ENCODE measurements at regions not wholly inside any gene's neighbourhood (a gene's known extent, or its start where the extent isn't known, plus 50 kb on each side); places are given as distances from the start of the nearest gene placed in this dataset.

- no peak overlapping the region for H3K27ac ChIP-seq (ENCODE audit: low read length)
- no peaks in the 10 kb centered on the region for H3K36me3 ChIP-seq (replicated peaks; ENCODE audit: insufficient read depth, low read length)
- no peak overlapping the region for H3K4me2 ChIP-seq (ENCODE audit: low read depth, low read length)
- no peaks in the 10 kb centered on the region for H3K9me2 ChIP-seq (replicated peaks; ENCODE audit: insufficient read depth, low read length)
- H4K20me1 ChIP-seq (ENCODE audit: insufficient read depth, low read length): no peaks in the 10 kb centered on the region
- H3K9ac ChIP-seq (ENCODE audit: low read length): no peak overlapping the region
- H3K4me1 ChIP-seq (ENCODE audit: low read length): no peaks in the 10 kb centered on the region
- no peak for DNase-seq
- H3K4me3 ChIP-seq (ENCODE audit: low read length): no peak overlapping the region
- H3K9me3 ChIP-seq (replicated peaks; ENCODE audit: insufficient read depth, low read length): no peaks in the 10 kb centered on the region
- H2AFZ ChIP-seq (ENCODE audit: low read length): no peak overlapping the region
- no peak for TF ChIP-seq CTCF (IDR thresholded peaks at IDR 0.05; ENCODE audit: low read length)
- TF ChIP-seq EZH2phosphoT487 (IDR thresholded peaks at IDR 0.05; ENCODE audit: low read length): no peak
- TF ChIP-seq EZH2 (optimal IDR thresholded peaks at IDR 0.05; ENCODE audit: low read depth, low read length): no peak
- H3F3A ChIP-seq (ENCODE audit: insufficient read depth, low read length): no peaks in the 10 kb centered on the region
- no peaks in the 10 kb centered on the region for H3K27me3 ChIP-seq (replicated peaks; ENCODE audit: insufficient read depth, low read length)
- no peaks in the 10 kb centered on the region for H3K79me2 ChIP-seq (ENCODE audit: low read length)
Measured at GRCh38 chr18:75507636-75508035, 80.1 kb upstream of the SMIM21 start.

- Histone ChIP-seq H3K27ac (ENCODE audit: low read length) (no peak overlapping the region), H3K79me2 (ENCODE audit: low read length) (no peaks in the 10 kb centered on the region), H3F3A (ENCODE audit: insufficient read depth, low read length) (no peaks in the 10 kb centered on the region), H4K20me1 (ENCODE audit: insufficient read depth, low read length) (no peaks in the 10 kb centered on the region), H3K4me1 (ENCODE audit: low read length) (no peaks in the 10 kb centered on the region), H3K27me3 (replicated peaks; ENCODE audit: insufficient read depth, low read length) (no peaks in the 10 kb centered on the region), H3K9me3 (replicated peaks; ENCODE audit: insufficient read depth, low read length) (no peaks in the 10 kb centered on the region), H2AFZ (ENCODE audit: low read length) (no peak overlapping the region), H3K4me3 (ENCODE audit: low read length) (no peak overlapping the region), H3K4me2 (ENCODE audit: low read depth, low read length) (no peak overlapping the region), H3K9me2 (replicated peaks; ENCODE audit: insufficient read depth, low read length) (no peaks in the 10 kb centered on the region), H3K36me3 (replicated peaks; ENCODE audit: insufficient read depth, low read length) (no peaks in the 10 kb centered on the region), H3K9ac (ENCODE audit: low read length) (no peak overlapping the region)
- TF ChIP-seq EZH2 (optimal IDR thresholded peaks at IDR 0.05; ENCODE audit: low read depth, low read length) (no peak), EZH2phosphoT487 (IDR thresholded peaks at IDR 0.05; ENCODE audit: low read length) (no peak), CTCF (IDR thresholded peaks at IDR 0.05; ENCODE audit: low read length) (no peak)
- no peak for DNase-seq
Measured at GRCh38 chr18:75506913-75507312, 79.4 kb upstream of the SMIM21 start.

- Histone ChIP-seq H3K36me3 (replicated peaks; ENCODE audit: insufficient read depth, low read length) (no peaks in the 10 kb centered on the region), H3K4me2 (ENCODE audit: low read depth, low read length) (no peak overlapping the region), H4K20me1 (ENCODE audit: insufficient read depth, low read length) (no peaks in the 10 kb centered on the region), H2AFZ (ENCODE audit: low read length) (no peak overlapping the region), H3K9me3 (replicated peaks; ENCODE audit: insufficient read depth, low read length) (no peaks in the 10 kb centered on the region), H3K27me3 (replicated peaks; ENCODE audit: insufficient read depth, low read length) (no peaks in the 10 kb centered on the region), H3K4me1 (ENCODE audit: low read length) (no peaks in the 10 kb centered on the region), H3K79me2 (ENCODE audit: low read length) (no peaks in the 10 kb centered on the region), H3K9me2 (replicated peaks; ENCODE audit: insufficient read depth, low read length) (no peaks in the 10 kb centered on the region), H3K27ac (ENCODE audit: low read length) (no peak overlapping the region), H3K4me3 (ENCODE audit: low read length) (no peak overlapping the region), H3K9ac (ENCODE audit: low read length) (no peak overlapping the region), H3F3A (ENCODE audit: insufficient read depth, low read length) (no peaks in the 10 kb centered on the region)
- DNase-seq: no peak
- TF ChIP-seq CTCF (IDR thresholded peaks at IDR 0.05; ENCODE audit: low read length) (no peak), EZH2 (optimal IDR thresholded peaks at IDR 0.05; ENCODE audit: low read depth, low read length) (no peak), EZH2phosphoT487 (IDR thresholded peaks at IDR 0.05; ENCODE audit: low read length) (no peak)
Measured at GRCh38 chr18:75504469-75504868, 77.0 kb upstream of the SMIM21 start.
